ENCODE measurements at regions not wholly inside any gene's neighbourhood (a gene's known extent, or its start where the extent isn't known, plus 50 kb on each side); places are given as distances from the start of the nearest gene placed in this dataset.

DNA sequence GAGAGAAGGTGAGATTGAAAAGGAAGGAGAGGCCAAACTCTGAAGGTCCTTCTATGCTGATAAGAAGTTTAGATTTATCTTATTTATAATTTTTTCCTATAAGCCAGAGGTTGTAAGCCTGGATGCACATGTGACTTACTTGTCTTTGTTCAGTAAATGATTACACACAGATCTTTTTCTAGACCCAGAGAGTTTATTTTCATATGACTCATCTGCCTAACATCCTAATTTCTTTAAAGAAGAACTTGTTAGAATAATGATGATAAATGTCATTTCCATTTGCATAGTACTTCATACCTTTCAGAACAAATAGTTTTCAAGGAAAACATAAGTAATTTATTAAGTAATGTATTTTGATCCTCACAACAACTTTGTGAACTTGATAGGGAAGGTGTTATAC, 434.8 kb upstream of the DPH6 start:
- no peak for DNase-seq
- Mint-ChIP-seq H3K9me3 (no peaks in the 10 kb centered on the region), H3K27ac (no peak overlapping the region), H3K36me3 (ENCODE audit: low read depth) (no peaks in the 10 kb centered on the region), H3K4me3 (no peak overlapping the region), H3K27me3 (ENCODE audit: low read depth) (no peaks in the 10 kb centered on the region), H3K4me1 (ENCODE audit: low read depth) (no peaks in the 10 kb centered on the region)
- intact Hi-C loops (cut with micrococcal nuclease): no loop called here
- CTCF ChIA-PET: no interaction called here

DNA sequence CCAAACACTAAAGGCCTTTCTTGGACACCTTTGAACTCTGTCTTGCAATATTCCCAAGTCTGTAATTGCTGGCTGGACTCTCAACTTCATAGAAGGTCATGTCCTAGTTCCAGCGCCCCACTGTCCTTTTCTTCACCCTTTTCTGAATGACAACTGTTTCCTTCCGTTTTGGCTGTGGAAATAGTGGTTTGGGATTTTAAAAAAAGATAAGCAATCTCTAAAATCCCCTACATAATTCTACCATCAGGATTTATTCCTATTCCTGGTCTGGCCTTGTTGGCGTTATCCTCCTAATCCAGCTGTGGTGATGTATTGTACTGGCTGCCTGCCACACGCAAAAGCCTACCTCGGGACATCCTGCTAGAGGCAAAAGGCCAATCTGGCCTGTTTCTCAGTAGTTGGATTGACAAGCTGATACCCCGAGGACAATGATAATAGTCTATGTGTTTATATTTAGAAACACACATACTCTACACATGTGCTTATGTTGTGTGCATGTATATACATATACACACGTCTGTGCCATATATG, 440.3 kb upstream of the DPH6 start:
- Mint-ChIP-seq H3K27ac (no peak overlapping the region), H3K4me1 (ENCODE audit: low read depth) (no peaks in the 10 kb centered on the region), H3K27me3 (ENCODE audit: low read depth) (no peaks in the 10 kb centered on the region), H3K4me3 (no peak overlapping the region), H3K36me3 (ENCODE audit: low read depth) (no peaks in the 10 kb centered on the region), H3K9me3 (no peaks in the 10 kb centered on the region)
- CTCF ChIA-PET: no interaction called here
- intact Hi-C loops (cut with micrococcal nuclease): no loop called here
- no peak for DNase-seq

DNA sequence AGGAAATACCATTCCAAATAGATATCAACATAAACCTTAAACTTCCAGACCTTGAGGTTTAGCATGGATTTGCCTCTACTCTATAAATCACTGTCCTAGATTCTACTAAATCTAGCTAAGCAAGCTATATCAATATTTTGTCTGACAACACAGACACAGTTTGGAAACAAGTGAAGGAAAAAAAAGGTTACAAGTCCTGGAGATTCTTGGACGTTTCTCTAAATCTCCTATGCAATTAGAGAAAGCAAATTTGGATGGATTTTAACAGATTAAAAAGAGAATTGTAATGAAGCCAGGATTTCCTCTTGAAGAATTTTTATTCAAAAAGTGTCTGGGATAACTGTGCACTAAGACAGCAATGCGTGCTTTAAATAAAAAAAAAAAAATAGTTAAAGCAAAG, 441.1 kb upstream of the DPH6 start:
- Mint-ChIP-seq H3K4me3 (no peak overlapping the region), H3K36me3 (ENCODE audit: low read depth) (no peaks in the 10 kb centered on the region), H3K27ac (no peak overlapping the region), H3K27me3 (ENCODE audit: low read depth) (no peaks in the 10 kb centered on the region), H3K9me3 (no peaks in the 10 kb centered on the region), H3K4me1 (ENCODE audit: low read depth) (no peaks in the 10 kb centered on the region)
- intact Hi-C loops (cut with micrococcal nuclease): no loop called here
- CTCF ChIA-PET: no interaction called here
- no peak for DNase-seq

DNA sequence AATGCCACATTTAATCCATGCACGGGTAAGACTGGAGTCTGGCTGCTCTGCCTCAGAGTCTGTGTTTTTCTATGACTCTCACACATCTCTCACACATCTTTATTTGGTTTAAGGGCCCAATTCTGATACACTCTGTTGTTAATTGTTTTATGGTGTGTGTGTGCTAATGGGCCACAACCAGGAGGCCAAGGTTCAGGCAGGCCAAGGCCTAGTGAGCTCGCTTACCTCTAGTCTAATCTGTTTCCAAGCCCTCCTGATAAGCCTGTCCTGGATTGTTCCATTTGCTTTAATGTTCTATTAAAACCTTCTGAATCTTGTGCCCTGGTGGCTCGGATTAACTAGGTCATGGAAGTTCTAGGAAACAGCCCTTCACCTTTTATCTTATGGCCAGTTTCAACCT, 445.4 kb upstream of the DPH6 start:
- no peak for DNase-seq
- Mint-ChIP-seq H3K4me1 (ENCODE audit: low read depth) (no peaks in the 10 kb centered on the region), H3K36me3 (ENCODE audit: low read depth) (no peaks in the 10 kb centered on the region), H3K4me3 (no peak overlapping the region), H3K9me3 (no peaks in the 10 kb centered on the region), H3K27me3 (ENCODE audit: low read depth) (no peaks in the 10 kb centered on the region), H3K27ac (no peak overlapping the region)
- CTCF ChIA-PET: no interaction called here
- intact Hi-C loops (cut with micrococcal nuclease): no loop called here

DNA sequence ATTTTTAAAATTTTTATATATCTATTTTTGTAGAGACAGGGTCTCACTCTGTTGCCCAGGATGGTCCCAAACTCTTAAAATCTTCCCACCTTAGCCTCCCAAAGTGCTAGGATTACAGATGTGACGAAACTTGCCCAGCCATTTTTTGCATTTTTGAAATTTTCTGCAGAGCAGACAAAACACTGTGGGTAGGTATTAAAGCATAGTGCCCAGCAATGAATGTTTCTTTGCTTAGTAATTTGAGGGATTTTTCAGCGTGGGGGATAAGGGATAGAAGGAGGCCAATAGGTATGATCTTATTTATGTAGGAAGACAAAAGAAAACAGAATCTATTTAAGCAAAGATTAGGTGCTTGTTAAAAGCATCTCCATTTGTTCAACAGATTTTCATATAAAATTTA, 446.8 kb upstream of the DPH6 start:
- Mint-ChIP-seq H3K27me3 (ENCODE audit: low read depth) (no peaks in the 10 kb centered on the region), H3K4me3 (no peak overlapping the region), H3K27ac (no peak overlapping the region), H3K9me3 (no peaks in the 10 kb centered on the region), H3K4me1 (ENCODE audit: low read depth) (no peaks in the 10 kb centered on the region), H3K36me3 (ENCODE audit: low read depth) (no peaks in the 10 kb centered on the region)
- CTCF ChIA-PET: no interaction called here
- intact Hi-C loops (cut with micrococcal nuclease): no loop called here
- DNase-seq: no peak

DNA sequence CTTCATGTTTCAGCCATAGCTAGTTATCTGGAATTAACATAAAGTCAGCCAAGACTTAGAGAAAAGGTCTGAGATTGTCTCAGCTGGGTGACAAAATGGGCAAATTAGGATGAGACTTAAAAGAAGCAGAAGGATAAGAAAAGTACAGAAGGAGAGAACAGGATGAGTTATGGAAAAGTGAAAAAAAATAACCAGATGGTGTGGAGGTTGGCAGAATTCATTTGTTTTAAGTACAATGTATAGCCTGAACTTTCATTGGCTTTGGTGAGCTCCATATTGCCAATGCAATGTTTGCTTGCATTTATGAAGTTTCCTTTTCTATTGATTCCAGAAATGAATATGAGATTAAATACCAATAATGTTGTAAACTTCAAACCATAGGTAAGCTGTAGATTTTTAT, 447.2 kb upstream of the DPH6 start:
- Mint-ChIP-seq H3K4me3 (no peak overlapping the region), H3K4me1 (ENCODE audit: low read depth) (no peaks in the 10 kb centered on the region), H3K9me3 (no peaks in the 10 kb centered on the region), H3K36me3 (ENCODE audit: low read depth) (no peaks in the 10 kb centered on the region), H3K27ac (no peak overlapping the region), H3K27me3 (ENCODE audit: low read depth) (no peaks in the 10 kb centered on the region)
- no peak for DNase-seq
- intact Hi-C loops (cut with micrococcal nuclease): no loop called here
- CTCF ChIA-PET: no interaction called here

DNA sequence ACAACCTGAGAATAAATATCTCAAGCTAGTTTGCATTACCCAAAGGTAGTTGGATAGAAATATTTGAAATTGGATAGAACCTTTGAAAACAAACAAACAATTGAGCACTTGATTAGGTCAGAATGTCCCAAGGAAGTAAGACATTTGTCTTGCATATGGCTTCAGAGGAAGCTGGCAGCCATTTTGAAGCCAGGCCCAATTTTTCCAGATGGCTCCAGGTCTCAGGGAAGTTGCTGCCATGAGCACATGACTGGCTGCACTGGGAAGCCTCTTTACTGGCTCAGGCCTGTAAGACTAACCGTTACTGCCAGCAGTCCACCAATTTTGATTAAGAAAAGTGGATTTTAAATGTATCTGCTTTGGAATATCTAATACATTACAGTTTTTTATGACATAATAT, 448.9 kb upstream of the DPH6 start:
- H3K27ac Mint-ChIP-seq: no peak overlapping the region
- H3K4me3 Mint-ChIP-seq: no peak overlapping the region
- no peaks in the 10 kb centered on the region for H3K9me3 Mint-ChIP-seq
- CTCF ChIA-PET: no interaction called here
- no peaks in the 10 kb centered on the region for H3K36me3 Mint-ChIP-seq (ENCODE audit: low read depth)
- intact Hi-C loops (cut with micrococcal nuclease): no loop called here
- no peaks in the 10 kb centered on the region for H3K4me1 Mint-ChIP-seq (ENCODE audit: low read depth)
- no peak for DNase-seq
- no peaks in the 10 kb centered on the region for H3K27me3 Mint-ChIP-seq (ENCODE audit: low read depth)

DNA sequence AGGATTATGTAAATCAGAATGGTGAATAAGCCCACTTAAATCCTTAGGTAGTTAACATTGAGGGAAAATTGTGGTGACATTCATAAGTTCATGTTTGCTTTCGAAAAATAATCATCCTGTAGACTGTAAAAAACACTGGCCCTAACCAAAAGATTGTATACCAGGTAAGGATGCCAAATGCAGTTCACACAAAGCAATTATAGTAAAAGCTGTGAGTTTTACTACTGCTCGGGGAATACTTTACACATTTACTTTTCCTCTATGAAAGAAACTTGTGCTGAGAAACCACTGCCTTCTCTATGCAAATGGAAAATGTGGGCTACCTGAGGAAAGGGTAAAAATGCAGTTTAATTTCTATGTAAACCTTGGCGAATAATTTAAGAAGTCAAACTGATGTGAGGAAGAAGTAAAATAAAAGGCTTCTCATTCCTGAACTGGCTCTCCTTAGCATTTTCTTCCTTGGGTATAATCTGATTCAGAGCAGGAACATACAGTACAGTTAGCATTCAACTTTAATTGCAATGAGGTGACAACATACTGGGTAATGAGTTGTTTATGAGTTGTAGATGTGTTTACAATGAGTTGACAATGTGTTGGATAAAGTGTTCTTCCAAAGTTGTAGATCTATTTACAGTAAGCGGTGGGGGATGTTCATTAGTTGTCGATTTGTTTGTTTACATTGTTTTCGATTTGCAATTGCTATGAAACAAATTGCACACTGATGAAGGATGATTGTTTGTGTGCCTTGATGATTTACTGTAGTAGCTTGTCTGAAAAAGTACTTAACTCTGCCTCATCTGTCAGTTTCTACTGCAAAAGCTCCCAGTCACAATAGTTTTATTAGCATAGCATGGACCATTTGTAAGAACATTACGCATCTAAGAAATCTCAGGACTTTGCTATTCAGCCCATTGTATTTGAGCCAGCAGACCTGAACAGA, 453.0 kb upstream of the DPH6 start:
- CTCF ChIA-PET: no interaction called here
- no peaks in the 10 kb centered on the region for H3K36me3 Mint-ChIP-seq (ENCODE audit: low read depth)
- DNase-seq: no peak
- H3K9me3 Mint-ChIP-seq: no peaks in the 10 kb centered on the region
- no peak overlapping the region for H3K4me3 Mint-ChIP-seq
- no peaks in the 10 kb centered on the region for H3K4me1 Mint-ChIP-seq (ENCODE audit: low read depth)
- H3K27me3 Mint-ChIP-seq (ENCODE audit: low read depth): no peaks in the 10 kb centered on the region
- intact Hi-C loops (cut with micrococcal nuclease): no loop called here
- no peak overlapping the region for H3K27ac Mint-ChIP-seq

DNA sequence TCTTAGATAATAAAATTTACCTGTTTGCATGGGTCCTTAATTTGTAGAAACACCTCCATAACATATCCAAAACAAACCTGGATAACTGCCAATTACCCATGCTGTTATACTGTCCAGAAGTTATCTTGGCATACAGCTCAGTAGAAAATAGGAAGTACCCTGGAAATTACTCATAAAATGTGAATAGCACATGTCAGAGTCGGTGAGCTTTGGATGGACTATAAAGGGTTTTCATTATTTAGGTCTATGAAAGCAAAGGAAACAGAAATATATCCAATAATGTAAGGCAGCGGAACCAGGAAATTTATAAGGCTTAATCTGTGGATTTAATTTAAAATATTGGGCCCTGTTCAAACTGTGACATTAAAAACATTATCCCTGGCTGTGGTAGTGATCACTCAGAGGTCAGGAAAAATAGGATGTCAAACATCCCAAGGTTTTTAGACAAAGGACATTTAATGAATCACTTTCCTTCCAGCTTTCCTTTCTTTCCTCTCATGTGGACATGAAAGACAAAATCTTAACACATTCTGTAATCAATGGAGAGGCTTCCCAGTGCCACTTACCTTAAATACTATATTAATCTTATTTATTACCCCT, 459.0 kb upstream of the DPH6 start:
- no peak overlapping the region for H3K4me3 Mint-ChIP-seq
- no peaks in the 10 kb centered on the region for H3K27me3 Mint-ChIP-seq (ENCODE audit: low read depth)
- intact Hi-C loops (cut with micrococcal nuclease): no loop called here
- H3K4me1 Mint-ChIP-seq (ENCODE audit: low read depth): no peaks in the 10 kb centered on the region
- no peaks in the 10 kb centered on the region for H3K36me3 Mint-ChIP-seq (ENCODE audit: low read depth)
- CTCF ChIA-PET: no interaction called here
- no peak for DNase-seq
- no peaks in the 10 kb centered on the region for H3K9me3 Mint-ChIP-seq
- H3K27ac Mint-ChIP-seq: no peak overlapping the region

DNA sequence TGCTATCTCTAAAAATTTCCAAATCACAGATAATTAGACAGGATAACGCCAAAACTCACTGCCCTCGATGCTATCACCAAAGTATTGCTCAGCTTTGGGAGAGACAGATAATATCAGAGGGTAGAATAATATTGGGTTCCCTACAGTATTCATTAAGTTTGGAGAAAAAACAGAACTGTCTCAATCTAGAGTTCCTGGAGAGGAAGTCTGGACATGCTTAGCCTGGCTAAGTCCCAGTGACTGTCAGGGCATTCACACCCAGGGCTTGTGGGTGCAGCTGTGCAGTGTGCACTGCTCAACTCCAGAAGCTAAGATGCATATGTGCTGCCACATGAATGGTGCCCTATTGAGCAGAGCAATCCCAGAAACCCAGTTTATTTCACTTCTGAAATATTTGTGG, 459.6 kb upstream of the DPH6 start:
- CTCF ChIA-PET: no interaction called here
- Mint-ChIP-seq H3K27me3 (ENCODE audit: low read depth) (no peaks in the 10 kb centered on the region), H3K9me3 (no peaks in the 10 kb centered on the region), H3K4me1 (ENCODE audit: low read depth) (no peaks in the 10 kb centered on the region), H3K4me3 (no peak overlapping the region), H3K36me3 (ENCODE audit: low read depth) (no peaks in the 10 kb centered on the region), H3K27ac (no peak overlapping the region)
- DNase-seq: no peak
- intact Hi-C loops (cut with micrococcal nuclease): no loop called here

DNA sequence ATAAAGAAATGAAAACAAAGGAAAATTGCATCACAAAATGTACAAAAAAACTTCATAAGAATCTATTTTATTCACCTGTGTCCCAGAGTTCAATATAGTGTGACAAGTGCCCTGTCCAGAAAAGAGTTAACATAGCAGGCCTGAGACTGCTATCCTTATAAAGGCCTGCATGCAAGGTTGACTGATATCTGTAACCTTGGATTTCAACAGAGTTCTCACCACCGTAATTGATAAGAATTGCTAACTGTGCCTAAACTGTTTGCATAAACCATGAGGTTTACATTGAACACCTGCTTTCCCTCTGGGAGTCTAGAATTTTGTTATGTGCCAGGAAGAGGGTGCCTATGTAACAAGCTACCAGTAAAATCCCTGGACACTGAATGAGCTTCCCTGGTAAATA, 461.7 kb upstream of the DPH6 start:
- no peaks in the 10 kb centered on the region for H3K4me1 Mint-ChIP-seq (ENCODE audit: low read depth)
- DNase-seq: no peak
- no peak overlapping the region for H3K4me3 Mint-ChIP-seq
- no peaks in the 10 kb centered on the region for H3K36me3 Mint-ChIP-seq (ENCODE audit: low read depth)
- H3K9me3 Mint-ChIP-seq: no peaks in the 10 kb centered on the region
- no peak overlapping the region for H3K27ac Mint-ChIP-seq
- intact Hi-C loops (cut with micrococcal nuclease): no loop called here
- CTCF ChIA-PET: interaction anchor here (0.9 kb wide), 1 partner anchor 9 kb away, joined by 3 read pairs; no protein-coding TSS in a partner anchor
- no peaks in the 10 kb centered on the region for H3K27me3 Mint-ChIP-seq (ENCODE audit: low read depth)

DNA sequence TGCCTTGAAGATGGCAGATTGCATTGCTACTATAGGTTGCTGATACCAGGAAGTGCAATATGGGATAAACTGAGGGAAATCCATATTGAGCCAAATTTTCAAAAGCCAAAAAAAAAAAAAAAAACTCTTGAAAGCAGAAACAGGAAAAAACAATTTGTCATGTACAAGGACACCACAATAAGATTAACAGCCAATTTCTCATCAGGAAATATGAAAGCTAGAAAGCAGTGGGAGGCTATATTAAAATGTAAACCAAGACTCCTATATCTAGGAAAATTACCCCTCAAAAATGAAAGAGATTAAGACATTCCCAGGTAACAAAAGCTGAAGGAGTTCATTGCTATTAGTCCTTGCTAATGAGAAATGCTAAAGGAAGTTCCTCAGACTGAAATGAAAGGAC, 462.8 kb upstream of the DPH6 start:
- no peak overlapping the region for H3K27ac Mint-ChIP-seq
- H3K27me3 Mint-ChIP-seq (ENCODE audit: low read depth): no peaks in the 10 kb centered on the region
- no peak overlapping the region for H3K4me3 Mint-ChIP-seq
- no peaks in the 10 kb centered on the region for H3K36me3 Mint-ChIP-seq (ENCODE audit: low read depth)
- intact Hi-C loops (cut with micrococcal nuclease): no loop called here
- CTCF ChIA-PET: no interaction called here
- H3K9me3 Mint-ChIP-seq: no peaks in the 10 kb centered on the region
- DNase-seq: no peak
- H3K4me1 Mint-ChIP-seq (ENCODE audit: low read depth): no peaks in the 10 kb centered on the region

DNA sequence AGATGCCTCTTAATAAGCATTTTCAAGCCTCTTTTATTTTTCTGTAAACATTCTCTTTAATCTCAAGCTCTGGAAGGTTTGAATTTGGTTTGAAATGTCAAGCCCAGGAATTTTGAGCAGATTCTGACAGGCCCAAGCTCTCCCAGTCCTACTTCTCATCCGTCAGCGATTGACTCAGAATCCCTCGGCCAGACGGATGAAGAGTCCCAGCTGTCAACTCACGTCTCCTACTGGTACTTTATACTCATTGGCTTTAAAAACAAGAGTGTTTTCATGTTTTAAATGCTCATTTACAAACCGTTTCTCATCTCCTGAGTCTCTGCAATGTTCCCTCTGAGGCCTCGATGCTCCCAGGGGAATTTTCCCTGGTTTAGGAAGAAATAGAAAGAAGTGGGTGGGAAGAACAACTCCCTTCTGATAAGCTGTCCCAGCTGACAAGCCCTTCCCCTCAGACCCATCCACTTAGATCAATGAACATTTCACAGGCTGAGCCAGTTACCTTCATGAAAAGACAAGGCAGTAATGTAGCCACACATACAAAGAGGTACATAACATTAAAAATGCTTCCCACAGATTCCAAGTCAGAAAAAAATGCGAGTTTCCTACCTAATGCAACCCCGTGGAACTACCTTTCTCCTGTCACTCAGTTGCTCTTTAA, 478.2 kb upstream of the DPH6 start:
- intact Hi-C loops (cut with micrococcal nuclease): no loop called here
- H3K9me3 Mint-ChIP-seq: peaks cover 2% of the 10 kb centered on the region

More for the DNA sequence above, 478.2 kb upstream of the DPH6 start:
- no peak for DNase-seq
- Mint-ChIP-seq H3K27me3 (ENCODE audit: low read depth) (peaks cover 3% of the 10 kb centered on the region), H3K4me1 (ENCODE audit: low read depth) (no peaks in the 10 kb centered on the region), H3K36me3 (ENCODE audit: low read depth) (no peaks in the 10 kb centered on the region), H3K4me3 (no peak overlapping the region), H3K27ac (no peak overlapping the region)
- CTCF ChIA-PET: no interaction called here
